GM19463 (cell line): ENCODE measurements at regions not wholly inside any gene's neighbourhood (a gene's known extent, or its start where the extent isn't known, plus 50 kb on each side); places are given as distances from the start of the nearest gene placed in this dataset.
"Not testable (repeated sequence)": the region's sequence is repeated elsewhere in the genome, so short reads cannot be mapped to it uniquely, and the experiment has no call there.

ENCODE experiments used
- ATAC-seq: cut with Tn5 transposase; IDR thresholded peaks from one replicate; pipeline ENCODE4 v1.9.1; 2021; ENCODE audit warnings: mild to moderate bottlenecking, moderate library complexity; ENCODE audit not compliant: unreplicated experiment

DNA sequence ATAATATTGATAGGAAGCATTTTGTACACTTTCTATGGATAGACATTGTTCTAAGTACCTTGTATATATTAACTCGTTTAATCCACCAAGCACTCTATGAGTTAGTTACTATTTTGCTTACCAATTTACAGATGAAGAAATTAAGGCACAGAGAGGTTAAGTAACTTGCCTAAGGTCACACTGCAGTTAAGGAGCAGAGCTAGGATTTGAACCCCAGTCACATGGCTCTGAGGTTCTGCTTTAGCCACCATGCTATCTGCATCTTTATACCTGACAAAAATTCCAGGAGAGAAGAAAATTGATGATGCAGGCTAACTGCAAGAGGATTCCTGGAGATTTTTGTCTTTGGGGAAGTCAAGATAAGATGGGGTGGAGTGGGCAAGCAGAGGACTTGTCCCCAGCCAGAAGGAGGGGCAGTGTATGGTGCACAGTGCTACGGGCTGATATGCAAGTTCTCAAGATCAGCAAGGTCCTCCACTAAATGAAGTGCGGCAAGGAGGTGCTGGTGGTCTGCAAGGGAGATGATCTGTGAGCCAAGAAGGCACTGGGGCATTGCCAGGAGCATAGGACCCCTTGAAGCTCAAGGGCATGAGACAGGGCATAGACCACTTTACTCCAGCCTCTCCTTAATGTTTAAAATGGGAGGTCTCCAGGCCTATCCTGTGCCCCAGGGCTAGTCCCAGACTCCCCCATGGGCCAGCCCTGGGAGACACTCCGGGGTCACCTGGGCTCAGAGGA lies 430.6 kb downstream of the RPS24 start:
- no peak for ATAC-seq

DNA sequence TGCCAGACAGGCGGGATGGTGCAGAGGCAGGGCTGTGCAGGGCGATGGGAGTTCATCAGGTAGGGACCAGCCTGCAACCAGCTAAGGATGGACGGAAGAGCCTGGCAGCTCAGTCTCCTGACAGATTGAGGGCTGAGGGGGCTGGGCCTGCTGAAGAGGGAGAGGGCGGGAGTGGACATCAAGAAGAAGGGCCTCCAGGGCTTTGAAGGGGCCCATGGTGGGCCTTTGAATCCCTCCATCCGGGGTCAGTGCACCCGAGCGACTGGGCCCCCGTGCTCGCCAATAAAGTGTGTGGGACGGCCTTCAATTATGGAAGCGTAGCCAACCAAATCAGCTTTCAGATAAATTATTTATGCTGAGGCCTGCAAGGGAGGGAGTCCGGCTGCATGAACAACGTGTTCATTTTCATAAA lies 431.2 kb downstream of the RPS24 start:
- no peak for ATAC-seq

GRCh38 chr10:78465431-78465830 lies 431.8 kb downstream of the RPS24 start:
- no peak for ATAC-seq

- ATAC-seq: no peak
Observed at GRCh38 chr10:78467496-78468106, 433.9 kb downstream of the RPS24 start.

DNA sequence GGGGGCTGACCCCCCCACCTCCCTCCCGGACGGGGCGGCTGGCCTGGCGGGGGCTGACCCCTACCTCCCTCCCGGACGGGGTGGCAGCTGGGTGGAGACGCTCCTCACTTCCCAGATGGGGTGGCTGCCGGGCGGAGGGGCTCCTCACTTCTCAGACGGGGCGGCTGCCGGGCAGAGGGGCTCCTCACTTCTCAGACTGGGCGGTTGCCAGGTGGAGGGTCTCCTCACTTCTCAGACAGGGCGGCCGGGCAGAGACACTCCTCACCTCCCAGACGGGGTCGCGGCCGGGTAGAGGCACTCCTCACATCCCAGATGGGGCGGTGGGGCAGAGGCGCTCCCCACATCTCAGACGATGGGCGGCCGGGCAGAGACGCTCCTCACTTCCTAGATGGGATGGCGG lies 435.1 kb downstream of the RPS24 start:
- not testable (repeated sequence) for ATAC-seq

- ATAC-seq: no peak
Observed at GRCh38 chr10:78470267-78471103, 436.8 kb downstream of the RPS24 start.

- ATAC-seq: no peak
Observed at GRCh38 chr10:78471326-78471722, 437.7 kb downstream of the RPS24 start.

GRCh38 chr10:78471723-78472550 lies 438.3 kb downstream of the RPS24 start:
- no peak for ATAC-seq

DNA sequence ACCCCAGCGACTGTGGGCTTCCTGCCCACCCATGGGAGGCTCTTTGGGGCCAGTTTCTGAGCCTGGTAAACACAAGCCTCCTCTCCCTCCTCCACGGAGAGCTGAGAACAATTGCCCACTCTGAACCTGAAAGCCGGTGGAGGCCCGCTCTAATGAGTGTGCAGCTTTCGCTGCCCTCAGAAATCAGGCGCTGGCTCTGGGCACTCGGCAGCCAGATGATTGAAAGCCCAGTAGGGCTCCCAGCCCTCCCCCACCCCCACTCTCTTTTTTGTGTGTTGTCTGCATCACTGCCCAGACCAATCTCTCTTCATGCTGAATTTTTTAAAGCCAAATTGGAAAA lies 438.9 kb downstream of the RPS24 start:
- no peak for ATAC-seq

DNA sequence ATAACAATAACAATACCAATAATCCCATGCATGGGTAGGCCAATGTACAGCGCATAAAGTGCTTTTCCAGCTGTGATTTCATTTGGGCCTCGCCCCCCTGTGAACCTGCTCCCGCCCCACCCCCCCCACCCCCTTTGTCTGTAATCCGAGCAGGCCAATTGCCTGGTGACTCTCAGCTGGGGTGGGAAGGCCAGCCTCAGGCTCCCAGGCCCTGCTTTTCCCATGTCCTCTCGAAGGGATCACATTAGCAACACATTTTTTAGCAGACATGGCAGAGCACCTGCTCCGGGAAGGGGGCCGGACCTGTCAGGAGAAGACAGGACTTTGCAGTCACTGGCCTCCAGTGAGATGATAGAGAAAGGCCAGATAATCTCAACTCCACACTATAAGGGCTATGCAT lies 439.3 kb downstream of the RPS24 start:
- no peak for ATAC-seq

- no peak for ATAC-seq
Observed at GRCh38 chr10:78474743-78475142, 441.1 kb downstream of the RPS24 start.

DNA sequence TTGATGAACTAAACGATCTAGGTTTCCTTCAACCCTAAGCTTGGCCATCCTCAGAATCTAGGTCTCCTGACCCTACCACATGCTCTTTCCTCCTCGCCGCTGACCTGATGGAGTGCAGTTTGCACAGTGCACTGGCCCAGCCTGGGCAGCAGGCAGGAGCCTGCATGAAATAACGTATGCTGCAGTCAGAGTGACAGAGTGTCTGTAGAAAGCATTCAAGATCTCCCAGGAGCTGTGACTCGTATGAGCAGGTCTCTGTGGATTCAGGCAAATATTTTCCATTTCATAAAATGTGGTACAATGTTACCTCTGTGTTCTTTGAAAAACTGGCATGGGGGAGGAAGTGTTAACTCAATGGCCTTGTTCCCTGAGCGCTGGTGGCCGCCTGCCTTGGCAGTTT lies 441.8 kb downstream of the RPS24 start:
- ATAC-seq: no peak

DNA sequence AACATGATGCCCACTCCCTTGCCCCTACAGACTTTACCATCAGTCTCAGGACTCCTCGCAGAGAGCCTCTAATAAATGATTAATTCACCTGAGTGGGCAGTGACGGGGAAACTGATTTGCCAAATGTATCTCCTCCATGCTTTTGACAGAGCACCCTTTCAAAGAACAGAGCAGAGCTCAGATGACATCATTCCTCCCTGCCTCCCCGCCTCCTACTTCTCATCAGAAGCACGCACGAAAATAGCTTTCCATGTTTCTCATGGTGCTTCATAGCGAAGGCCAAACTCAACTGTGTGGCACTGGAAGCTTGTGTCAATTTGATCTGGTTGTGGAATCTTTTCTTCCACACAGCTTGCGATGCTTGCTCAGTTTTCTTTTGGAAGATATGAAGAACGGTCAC lies 442.5 kb downstream of the RPS24 start:
- ATAC-seq: no peak

DNA sequence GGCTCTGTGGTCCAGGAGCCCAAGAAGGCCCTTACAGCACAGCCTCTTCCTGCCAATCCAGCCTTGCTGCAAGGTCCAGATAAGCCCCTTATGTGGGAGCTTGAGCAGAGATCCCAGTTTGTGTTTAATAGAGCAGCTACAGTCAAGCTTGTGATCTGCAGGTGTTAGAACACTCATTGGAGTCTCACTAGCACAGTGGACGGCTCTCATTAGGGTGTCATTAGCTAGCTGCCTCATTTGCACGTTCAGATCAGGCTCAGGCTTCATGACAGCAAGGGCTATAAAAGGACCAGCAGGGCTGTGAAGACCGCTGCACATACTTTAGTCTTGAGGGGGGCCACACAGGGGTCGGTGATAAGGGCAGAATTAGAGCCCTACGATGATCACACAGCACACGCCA lies 443.2 kb downstream of the RPS24 start:
- no peak for ATAC-seq

- ATAC-seq: no peak
Observed at GRCh38 chr10:78478919-78479318, 445.3 kb downstream of the RPS24 start.

DNA sequence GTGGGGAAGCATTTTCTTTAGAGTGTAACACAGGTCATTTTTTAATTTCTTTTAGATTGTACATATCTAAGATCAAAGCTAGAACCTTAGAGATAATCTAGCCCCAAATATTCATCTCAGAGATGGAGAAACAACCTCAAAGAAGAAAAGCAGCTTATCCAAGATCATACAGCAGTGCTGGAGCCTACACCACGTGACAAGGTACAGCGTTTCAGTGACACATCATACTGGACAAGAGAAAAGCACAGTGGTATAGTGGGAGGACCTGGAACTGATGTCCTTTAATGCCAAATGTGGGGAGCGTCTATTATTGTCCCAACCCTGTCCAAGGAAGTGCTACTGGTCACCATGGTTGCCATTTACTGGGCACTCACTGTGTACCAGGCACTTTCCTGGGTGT lies 445.8 kb downstream of the RPS24 start:
- ATAC-seq: no peak

DNA sequence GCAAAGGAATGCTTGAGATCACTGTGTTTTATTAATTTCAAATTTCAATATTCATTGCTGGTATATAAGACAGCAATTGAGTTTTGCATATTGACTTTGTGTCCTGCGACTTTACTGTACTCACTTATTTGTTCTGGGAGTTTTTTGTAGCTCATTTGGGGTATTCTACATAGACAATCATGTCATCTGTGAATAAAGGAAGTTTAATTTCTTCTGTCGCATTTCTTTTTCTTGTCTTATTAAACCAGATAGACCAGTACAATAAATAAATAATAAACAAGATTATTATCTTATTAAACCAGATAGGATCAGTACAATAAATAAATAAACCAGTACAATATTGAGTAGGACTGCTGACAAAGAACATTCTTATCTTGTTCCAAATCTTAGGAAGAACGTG lies 448.2 kb downstream of the RPS24 start:
- ATAC-seq: no peak

DNA sequence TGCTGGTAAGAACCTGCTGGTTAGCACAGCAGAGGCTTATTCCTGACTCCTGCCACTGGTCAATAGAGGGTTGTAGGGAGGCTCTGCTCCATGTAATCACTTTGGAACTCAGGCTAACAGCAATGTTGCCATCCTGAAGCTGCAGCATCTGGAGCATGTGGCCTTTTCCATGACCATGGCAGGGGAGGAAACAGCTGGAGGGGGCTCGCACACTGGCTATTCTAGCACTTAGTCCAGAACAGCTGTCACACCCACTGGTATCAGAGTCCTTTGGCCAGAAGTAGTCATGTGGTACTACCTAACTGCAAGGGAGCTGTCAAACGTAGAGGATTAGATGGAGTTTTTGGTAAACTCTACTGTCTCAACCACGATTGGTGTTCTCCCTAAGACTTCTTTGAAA lies 450.0 kb downstream of the RPS24 start:
- no peak for ATAC-seq

- no peak for ATAC-seq
Observed at GRCh38 chr10:78489034-78489433, 455.4 kb downstream of the RPS24 start.

- no peak for ATAC-seq
Observed at GRCh38 chr10:78491812-78492211, 458.1 kb downstream of the RPS24 start.

- no peak for ATAC-seq
Observed at GRCh38 chr10:78492424-78492823, 458.8 kb downstream of the RPS24 start.
